GM18498 (cell line): ENCODE measurements at regions not wholly inside any gene's neighbourhood (a gene's known extent, or its start where the extent isn't known, plus 50 kb on each side); places are given as distances from the start of the nearest gene placed in this dataset.

Experiments
- ATAC-seq: cut with Tn5 transposase; IDR thresholded peaks from one replicate; pipeline ENCODE4 v1.9.1; 2021; ENCODE audit warnings: mild to moderate bottlenecking, moderate library complexity; ENCODE audit not compliant: unreplicated experiment

GRCh38 chr9:14967450-14968321, 57.5 kb upstream of the FREM1 start:
- ATAC-seq = no peak

DNA sequence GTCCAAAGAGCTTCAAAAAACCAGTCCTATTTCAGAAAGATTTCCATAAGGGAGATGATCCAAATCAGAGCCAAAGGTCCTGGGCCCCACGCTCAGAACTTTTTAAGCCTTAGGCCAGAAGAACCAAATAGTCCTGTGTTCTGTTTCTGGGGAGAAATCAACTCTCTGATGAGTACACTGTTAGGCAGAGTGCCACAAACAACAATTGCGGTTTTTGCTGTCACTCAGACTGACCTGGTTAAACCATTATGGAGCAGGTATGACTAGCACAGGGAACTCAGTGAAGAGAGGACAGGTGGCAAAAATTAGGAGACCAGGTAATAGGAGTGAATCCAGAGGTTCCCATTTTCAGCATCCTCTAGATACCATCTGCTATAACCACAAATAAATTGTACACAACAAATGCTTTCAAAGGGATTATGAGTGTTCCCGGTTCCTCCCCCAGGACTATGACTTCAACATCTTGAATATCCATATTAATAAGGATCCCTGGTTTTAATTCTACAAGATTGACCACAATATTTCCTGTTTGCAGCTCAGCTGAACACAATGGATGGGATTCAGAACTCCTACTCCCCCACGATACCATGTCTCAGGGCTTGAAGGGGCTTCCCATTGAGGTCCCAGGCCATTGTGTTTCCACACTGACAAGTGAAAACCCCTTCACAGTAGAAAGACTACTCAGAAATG, 52.1 kb upstream of the FREM1 start:
- no peak for ATAC-seq

- no peak for ATAC-seq
These were observed 51.3 kb upstream of the FREM1 start for GRCh38 chr9:14961372-14962068.

- no peak for ATAC-seq
These were observed 50.7 kb upstream of the FREM1 start for GRCh38 chr9:14960881-14961280.
